Thoracic aorta (tissue), 2 donors: ENCODE measurements at regions not wholly inside any gene's neighbourhood (a gene's known extent, or its start where the extent isn't known, plus 50 kb on each side); places are given as distances from the start of the nearest gene placed in this dataset.
"Not testable (repeated sequence)": the region's sequence is repeated elsewhere in the genome, so short reads cannot be mapped to it uniquely, and the experiment has no call there.

Experiments
- ATAC-seq: fragments of 150-250 bp; one replicate; pipeline ENCODE4 v1.8.0; 2017; ENCODE audit warnings: low read depth; ENCODE audit not compliant: insufficient number of reproducible peaks, low FRiP score
- DNase-seq: peaks from one replicate; pipeline ENCODE4 v3.0.0-alpha.2; 2020; ENCODE audit warnings: low spot score
- H3K27ac ChIP-seq, 2 donors: fragments of 200-600 bp; sonication (generic); 1 replicate in 1 of 2; 2 replicates in 1 of 2; pipeline ENCODE4 v1.5.1; 2016; ENCODE audit warnings: mild to moderate bottlenecking in 2 of 2, moderate library complexity in 2 of 2
- H3K27me3 ChIP-seq: fragments of 200-600 bp; sonication (generic); replicated peaks from 2 replicates; pipeline ENCODE4 v1.6.0; 2016; ENCODE audit warnings: mild to moderate bottlenecking; ENCODE audit not compliant: insufficient read depth
- H3K36me3 ChIP-seq: fragments of 200-600 bp; sonication (generic); one replicate; pipeline ENCODE4 v1.5.1; 2016
- H3K4me1 ChIP-seq, 2 donors: fragments of 200-600 bp; sonication (generic); 1 replicate in 1 of 2; 2 replicates in 1 of 2; pipeline versions ENCODE4 v1.5.1 to v1.6.0; 2016; ENCODE audit warnings: low read depth in 2 of 2, mild to moderate bottlenecking in 1 of 2; ENCODE audit not compliant: control insufficient read depth in 1 of 2
- H3K4me3 ChIP-seq: fragments of 200-600 bp; sonication (generic); 2 replicates; pipeline ENCODE4 v1.5.1; 2016; ENCODE audit warnings: mild to moderate bottlenecking
- H3K9me3 ChIP-seq: fragments of 200-600 bp; sonication (generic); 2 replicates; pipeline ENCODE4 v1.5.1; 2016
- CTCF ChIP-seq: fragments of 200-600 bp; sonication (generic); IDR thresholded peaks from one replicate; pipeline ENCODE4 v1.5.1; 2019; ENCODE audit warnings: antibody characterized with exemption

DNA sequence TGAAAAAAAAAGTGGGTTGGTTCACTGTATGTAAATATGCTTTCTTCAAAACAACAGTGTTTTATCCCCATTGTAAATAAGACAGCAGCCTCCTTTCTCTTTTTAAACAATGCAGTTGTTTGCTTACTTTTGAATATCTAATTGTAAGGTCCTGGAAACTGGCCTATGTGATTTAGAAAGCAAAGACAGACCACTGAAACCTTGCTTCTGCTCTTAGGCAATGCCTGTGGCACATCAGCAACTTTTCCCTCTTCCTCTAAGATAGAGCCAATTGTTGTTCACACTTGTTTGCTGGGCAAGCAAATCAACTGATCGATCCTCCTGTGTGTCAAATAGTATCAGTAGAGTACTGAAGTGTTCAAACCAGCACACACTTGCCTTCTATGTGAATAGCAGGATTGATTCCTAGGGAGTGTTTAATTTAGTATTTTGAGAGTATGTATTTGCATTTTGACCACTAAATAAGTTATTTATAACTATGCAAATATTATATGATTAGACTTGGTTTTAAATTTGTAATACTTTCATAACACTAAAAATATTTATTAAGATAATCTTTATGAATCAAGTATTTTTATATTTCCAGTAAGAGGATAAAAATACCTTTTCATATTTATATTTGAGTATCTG lies 55.4 kb upstream of the GRPR start:
- H3K27me3 ChIP-seq = no peaks in the 10 kb centered on the region
- no peak for ATAC-seq
- H3K4me1 ChIP-seq = no peaks in the 10 kb centered on the region
- no peak overlapping the region for H3K4me3 ChIP-seq
- no peak for DNase-seq
- TF ChIP-seq CTCF = no peak
- H3K9me3 ChIP-seq = no peaks in the 10 kb centered on the region
- no peaks in the 10 kb centered on the region for H3K36me3 ChIP-seq
- no peak overlapping the region for H3K27ac ChIP-seq

DNA sequence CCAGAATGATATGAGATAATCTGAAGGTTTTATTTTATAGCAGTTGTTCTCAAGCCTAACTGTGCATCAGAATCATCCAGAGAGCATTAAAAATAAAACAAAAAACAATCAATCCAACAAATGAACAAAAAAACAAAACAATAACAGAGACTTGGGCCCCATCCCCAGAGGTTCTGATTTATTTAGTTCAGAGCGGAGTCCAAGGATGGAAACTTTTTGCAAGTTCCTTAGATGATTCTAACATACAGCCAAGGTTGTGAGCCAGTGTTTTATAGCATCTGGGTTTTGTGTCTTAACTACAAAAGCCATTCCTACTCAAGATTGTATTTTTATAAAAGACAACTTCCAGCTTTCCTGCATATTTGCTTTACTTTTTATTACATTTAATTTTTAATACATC lies 59.4 kb upstream of the GRPR start:
- H3K9me3 ChIP-seq = no peaks in the 10 kb centered on the region
- no peaks in the 10 kb centered on the region for H3K27me3 ChIP-seq
- no peak overlapping the region for H3K4me3 ChIP-seq
- no peaks in the 10 kb centered on the region for H3K4me1 ChIP-seq
- no peak overlapping the region for H3K27ac ChIP-seq
- ATAC-seq (no peak), DNase-seq (no peak)
- H3K36me3 ChIP-seq = no peaks in the 10 kb centered on the region
- no peak for TF ChIP-seq CTCF

- Histone ChIP-seq H3K27ac (no peak overlapping the region), H3K27me3 (no peaks in the 10 kb centered on the region), H3K4me3 (no peak overlapping the region), H3K9me3 (no peaks in the 10 kb centered on the region), H3K36me3 (no peaks in the 10 kb centered on the region), H3K4me1 (no peaks in the 10 kb centered on the region)
- ATAC-seq (no peak), DNase-seq (no peak)
- TF ChIP-seq CTCF = no peak
Observed at GRCh38 chrX:16063141-16063540, 60.2 kb upstream of the GRPR start.

DNA sequence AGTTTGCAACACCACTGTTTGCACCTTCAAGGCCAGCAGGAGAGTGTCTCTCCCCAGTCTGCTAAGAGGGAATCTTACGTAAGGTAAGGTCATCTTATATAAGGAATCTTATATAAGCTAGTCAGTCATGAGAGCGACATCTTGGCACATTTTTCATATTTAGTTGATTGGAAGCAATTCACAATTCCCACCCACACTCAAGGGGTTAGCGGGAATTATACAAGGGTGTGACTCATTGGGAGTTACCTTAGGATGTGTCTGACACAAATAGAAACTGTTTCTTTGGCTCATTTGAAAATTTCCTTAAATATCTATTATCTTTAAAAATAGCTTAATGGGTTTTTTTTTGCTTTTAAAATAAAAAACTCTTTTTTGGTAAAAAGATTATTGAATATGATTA lies 62.1 kb upstream of the GRPR start:
- no peak overlapping the region for H3K27ac ChIP-seq
- DNase-seq (no peak), ATAC-seq (no peak)
- H3K4me1 ChIP-seq = no peaks in the 10 kb centered on the region
- H3K36me3 ChIP-seq = no peaks in the 10 kb centered on the region
- H3K27me3 ChIP-seq = no peaks in the 10 kb centered on the region
- no peak for TF ChIP-seq CTCF
- no peak overlapping the region for H3K4me3 ChIP-seq
- H3K9me3 ChIP-seq = no peaks in the 10 kb centered on the region

GRCh38 chrX:16060252-16060651 lies 63.1 kb upstream of the GRPR start:
- Histone ChIP-seq H3K9me3 (no peaks in the 10 kb centered on the region), H3K36me3 (no peaks in the 10 kb centered on the region), H3K27me3 (no peaks in the 10 kb centered on the region), H3K4me1 (no peaks in the 10 kb centered on the region), H3K4me3 (no peak overlapping the region), H3K27ac (no peak overlapping the region)
- DNase-seq = no peak
- no peak for TF ChIP-seq CTCF
- ATAC-seq = no peak

DNA sequence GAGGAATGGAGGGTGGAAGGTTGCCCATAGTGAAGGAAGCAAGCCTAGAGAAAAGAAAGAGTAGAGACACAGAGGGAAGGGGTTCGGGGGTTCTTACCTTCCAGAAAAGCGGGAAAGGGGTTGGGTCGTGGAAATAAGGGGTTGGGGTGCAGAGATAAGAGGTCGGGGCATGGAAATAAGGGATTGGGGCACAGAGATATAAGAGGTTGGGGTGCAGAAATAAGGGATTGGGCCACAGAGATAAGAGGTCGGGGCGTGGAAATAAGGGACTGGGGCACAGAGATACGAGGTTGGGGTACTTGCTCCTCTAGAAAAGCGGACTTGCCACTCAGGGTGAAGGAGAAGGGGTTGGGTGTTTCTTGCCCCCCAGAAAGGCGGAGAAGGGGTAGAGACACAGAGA lies 74.2 kb upstream of the GRPR start:
- not testable (repeated sequence) for H3K9me3 ChIP-seq, ATAC-seq, H3K4me3 ChIP-seq, H3K27me3 ChIP-seq, H3K27ac ChIP-seq, DNase-seq, H3K36me3 ChIP-seq, H3K4me1 ChIP-seq
